NCI-H187 treated with DMSO at 0.1 percent for 48 hours (cell line): ENCODE measurements at regions not wholly inside any gene's neighbourhood (a gene's known extent, or its start where the extent isn't known, plus 50 kb on each side); places are given as distances from the start of the nearest gene placed in this dataset.

ENCODE experiments used
- DNase-seq: peaks from one replicate; lab custom pipeline; 2025; lab: John Stamatoyannopoulos, UW

DNA sequence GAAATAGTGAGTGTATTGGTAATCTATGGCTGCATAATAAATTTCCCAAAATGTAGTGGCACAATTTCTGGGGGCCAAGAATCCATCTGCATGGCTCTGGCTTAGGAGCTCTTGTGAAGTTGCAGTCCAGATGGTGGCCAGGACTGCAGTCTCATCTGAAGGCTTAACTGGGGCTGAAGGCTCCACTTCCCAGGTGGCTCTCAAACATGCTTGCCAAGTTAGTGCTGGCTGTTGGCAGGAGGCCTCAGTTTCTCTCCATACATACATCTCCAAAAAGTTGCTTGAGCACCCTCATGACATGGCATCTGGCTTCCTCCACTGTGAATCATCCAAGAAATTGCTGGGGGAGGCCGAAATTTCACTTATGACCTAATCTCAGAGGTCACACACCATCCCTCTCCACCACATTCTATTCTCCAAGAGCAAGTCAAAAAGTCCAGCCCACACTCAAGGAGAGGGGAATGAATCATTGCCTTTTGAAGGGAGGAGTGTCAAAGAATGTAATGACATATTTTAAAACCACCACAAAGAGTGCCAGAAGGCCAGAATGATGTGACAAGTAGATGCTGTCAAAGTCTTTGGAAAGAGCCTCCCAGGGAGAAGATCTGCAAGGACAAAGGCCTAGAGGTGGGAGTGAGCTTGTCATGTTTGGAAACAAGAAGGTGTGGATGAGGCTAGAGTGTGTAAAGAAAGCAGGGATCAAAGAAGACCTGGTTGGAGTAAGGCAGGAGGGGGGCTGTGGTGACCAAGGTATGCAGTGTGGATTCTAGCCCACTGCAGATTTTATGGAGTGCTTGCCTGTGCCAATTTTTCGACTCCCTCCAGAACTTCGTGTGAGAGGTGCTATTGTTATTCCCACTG is 566.2 kb downstream of the MIAT start:
- no peak for DNase-seq

DNA sequence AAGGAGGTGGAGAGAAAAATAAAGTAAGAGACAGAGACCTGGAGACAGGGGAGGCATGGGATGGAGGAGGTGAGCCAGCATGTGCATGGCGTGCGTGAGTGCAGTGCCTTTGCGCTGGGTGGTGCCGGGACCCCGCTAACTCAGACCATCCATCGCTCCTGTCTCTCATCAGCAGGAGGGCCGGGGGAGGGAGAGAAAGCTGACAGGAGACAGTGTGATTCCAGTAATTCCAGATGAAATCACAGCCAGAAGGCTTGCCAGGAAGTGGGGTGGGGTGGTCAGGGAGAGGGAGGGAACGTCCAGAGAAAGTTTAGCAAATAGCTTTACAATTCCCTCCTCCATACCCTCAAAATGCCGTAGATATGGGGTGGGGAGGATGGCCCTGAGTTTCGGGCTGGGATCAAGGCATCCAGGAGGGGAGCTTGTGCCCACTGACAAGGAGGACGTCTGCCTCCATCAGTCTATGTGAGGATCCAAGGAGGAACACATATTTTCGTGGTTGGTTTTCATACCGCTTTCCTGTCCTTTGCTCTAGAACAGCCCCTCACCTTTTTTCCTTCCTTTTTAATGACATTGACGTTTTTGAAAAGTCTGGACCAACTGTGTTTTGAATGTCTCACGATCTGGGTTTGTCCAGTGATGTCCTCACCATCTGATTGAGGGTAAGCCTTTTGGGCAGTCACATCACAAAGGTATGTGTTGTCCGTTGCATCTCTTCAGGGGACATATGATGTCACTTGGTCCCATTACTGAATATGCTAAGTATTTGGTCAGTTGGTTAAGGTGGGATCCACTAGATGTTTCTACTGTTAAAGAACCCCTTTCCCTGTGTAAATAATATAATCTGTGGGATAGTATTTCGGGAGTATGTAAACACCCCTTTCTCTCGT is 567.3 kb downstream of the MIAT start:
- DNase-seq, result no peak

DNA sequence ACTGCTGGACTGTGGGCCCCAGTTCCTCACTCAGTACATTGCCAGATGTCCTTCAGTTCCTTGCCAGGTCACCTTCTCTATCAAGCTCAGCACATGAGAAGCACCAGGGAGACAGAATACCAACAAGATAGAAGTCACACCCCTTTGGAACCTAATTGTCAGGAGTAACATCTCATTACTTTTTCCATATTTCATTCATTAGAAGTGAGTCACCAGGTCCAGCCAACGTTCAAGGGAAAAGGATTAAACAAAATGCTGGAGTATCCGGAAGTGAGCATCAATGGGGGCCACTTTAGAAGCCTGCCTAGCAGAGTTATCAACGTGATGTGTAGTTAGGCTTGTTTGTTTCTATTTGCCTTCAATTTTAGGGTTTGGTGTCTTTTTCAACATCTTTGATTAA is 569.3 kb downstream of the MIAT start:
- DNase-seq, result no peak

DNA sequence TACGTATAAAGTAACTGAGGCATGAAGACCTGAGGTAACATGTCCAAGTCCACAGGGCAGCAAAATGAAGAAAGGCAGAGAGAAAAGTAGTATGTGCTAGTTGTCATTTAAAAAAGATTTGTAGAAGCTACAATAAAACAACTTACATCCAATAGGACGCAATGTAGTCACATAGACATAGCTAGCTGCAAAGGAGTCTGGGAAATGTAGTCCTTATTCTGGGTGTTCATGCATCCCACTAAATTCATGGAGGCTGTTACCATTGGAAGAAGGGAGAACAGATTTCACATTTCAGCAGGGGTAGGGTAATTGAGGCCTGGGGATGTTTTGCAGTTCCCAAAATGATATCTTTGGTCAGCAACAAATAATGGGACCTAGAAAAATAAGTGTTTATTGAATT is 571.4 kb downstream of the MIAT start:
- no peak for DNase-seq

DNA sequence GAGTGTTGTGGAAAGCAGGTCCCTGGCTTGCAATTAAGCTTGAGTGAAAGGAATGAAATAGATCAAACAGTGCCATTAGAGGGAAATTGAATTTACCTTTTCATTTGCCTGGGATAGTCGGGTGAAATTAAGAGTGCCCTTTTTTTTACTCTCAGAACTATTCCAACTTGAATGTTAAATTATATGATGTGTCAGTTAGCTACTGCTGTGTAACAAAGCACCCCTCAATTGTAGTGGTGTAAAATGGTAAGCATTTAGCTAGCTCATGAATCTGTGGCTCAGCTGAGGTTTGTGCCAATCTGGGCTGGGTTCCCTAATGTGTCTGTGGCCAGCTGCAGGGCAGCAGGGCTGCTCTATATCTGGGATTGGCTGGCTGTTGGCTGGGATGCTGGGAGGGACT is 571.4 kb downstream of the MN1 start:
- DNase-seq, result no peak

DNA sequence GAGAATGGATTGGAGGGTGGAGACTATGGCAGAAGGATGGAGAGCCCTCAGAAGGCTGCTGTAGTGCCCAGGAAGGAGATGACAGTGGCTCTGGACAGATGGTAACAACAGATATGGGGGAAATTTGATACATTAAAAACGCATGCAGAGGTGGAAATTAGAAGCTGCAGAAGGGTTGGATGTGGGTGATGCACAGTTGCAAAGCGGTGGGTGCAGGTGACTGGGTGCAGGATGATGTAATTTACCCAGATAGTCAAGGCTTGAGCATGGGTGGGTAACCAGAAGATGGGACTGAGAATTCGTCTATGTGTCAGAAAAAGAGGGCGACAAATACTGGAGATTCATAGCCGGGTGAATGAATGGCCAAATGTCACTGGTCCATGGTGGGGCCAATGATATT is 570.3 kb downstream of the MN1 start:
- no peak for DNase-seq

DNA sequence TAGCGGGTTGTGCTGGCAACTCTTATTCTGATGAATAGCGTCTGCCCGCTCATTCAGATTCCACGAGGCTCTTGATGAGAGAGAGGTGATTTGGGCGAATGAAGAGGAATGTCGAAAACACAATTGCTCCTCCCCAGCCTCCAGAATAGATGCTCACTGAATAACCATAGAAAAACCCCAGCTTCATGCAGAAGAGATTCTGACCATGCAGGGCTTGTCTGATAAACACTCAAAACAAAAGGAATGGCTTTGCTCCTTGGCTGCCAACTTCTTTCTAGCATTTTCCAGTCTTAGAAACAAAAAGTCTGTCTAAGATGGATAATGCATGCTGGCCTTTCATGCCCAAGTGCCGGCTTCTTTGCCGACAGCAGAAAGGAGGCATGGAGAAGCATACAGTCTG is 569.5 kb downstream of the MN1 start:
- no peak for DNase-seq

DNA sequence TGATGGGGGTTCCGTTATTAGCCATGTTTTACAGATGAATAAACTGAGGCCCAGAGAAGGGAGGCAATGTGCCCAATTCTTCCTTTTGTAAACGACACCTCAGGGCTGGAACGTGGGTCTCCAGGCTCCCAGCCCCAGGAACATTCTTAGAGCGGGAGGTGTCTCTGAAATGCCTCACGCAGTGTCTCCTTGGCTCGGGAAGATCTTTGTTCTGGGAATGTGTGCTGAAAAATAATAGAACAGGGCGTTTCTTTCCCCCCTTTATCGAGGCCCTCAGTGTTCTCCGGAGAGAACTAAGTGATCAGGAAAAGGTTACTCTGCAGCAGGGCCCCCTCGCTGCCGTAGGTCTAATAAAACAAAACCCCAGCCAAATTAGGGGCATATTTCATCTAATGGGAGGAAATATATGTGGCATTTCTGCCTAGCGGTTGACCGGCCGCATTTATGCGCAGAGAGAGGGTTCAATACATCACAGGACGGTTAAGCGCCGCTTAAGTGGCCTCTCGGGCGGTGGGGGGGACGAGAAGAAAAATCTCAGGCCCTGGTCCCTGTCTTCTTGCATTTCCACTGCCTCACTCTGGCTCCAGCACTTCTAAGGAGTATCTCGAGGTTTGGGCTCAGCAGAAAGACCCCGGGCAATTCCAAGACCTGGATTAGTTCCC is 564.3 kb downstream of the MN1 start:
- DNase-seq, result no peak

DNA sequence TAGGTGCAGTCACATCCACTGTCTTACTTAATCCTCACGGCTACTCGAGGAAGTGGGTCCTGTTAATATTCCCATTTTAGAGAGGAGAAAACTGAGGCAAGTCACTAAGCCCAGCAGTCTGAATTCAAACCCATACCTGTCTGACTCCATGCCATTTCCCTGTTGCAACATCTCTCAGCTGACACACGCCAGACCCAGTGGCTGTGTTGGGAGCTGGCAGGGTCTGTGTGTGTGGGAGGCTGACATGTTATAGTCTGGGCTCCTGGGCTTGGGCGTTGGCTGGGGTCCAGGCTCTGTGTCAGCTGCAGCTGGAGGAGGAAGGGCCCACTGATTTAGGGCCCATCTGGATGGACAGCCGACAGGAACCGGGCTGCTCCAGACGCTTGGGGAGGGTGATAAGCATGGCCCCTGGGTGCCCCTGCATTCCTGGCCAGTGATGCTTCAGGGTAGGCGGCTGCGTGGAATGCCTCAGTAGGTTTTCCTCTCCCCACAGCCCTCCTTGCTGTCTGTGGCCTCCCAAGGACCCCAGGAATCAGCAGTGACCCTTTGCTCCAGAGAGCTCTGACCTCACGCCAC is 562.5 kb downstream of the MN1 start:
- no peak for DNase-seq

DNA sequence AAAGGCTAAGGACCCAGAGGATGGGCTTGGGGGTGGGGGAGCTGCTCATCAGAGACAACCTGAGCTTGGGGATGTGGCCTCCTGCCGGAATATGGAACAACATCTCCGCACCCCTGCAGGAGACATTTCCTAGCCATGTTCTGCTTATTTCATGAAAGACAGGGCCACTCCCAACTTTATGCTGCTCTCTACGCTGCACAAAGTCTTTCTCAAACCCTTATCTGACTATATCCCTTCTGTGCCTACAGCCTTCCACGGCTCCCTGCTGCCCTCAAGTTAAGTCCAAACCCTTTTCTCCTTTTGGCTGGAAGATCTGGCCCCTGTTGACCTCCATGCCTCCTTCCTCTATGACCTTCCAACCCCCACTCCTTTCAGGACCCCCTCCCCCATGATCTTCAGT is 562.0 kb downstream of the MN1 start:
- DNase-seq, result no peak

DNA sequence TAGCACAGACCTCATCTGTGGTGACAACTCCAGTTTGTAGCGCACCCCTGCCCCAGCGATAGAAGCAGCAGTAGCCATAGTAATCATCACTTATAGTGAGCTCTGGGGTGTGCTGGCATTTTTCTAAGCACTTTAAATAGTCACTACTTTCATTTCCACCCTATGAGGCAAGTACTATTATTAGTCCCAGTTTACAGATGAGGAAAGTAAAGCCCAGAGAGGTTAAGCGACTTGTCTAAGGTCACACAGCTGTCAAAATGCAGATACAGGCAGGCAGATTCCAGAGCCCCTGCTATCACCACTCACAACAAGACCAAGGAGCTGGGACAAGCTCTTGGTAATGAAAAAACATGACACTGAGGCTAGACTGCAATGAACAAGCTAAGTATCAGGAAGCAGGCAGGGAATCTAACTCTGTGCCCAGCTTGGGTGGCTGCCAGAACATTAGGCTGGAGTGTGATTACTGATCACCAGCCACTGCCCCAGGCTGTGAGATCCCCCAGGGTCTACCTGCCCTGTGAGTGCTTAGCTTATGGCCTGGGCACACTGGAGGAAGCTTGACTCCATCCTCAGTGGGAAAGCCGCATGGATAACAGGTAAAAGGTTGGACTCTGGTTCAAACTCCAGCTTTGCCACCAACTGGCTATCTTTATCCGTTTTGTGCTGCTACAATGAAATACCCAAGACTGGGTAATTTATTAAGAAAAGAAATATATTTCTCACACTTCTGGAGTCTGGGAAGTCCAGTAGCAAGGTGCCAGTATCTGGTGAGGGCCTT is 561.1 kb downstream of the MN1 start:
- no peak for DNase-seq

DNA sequence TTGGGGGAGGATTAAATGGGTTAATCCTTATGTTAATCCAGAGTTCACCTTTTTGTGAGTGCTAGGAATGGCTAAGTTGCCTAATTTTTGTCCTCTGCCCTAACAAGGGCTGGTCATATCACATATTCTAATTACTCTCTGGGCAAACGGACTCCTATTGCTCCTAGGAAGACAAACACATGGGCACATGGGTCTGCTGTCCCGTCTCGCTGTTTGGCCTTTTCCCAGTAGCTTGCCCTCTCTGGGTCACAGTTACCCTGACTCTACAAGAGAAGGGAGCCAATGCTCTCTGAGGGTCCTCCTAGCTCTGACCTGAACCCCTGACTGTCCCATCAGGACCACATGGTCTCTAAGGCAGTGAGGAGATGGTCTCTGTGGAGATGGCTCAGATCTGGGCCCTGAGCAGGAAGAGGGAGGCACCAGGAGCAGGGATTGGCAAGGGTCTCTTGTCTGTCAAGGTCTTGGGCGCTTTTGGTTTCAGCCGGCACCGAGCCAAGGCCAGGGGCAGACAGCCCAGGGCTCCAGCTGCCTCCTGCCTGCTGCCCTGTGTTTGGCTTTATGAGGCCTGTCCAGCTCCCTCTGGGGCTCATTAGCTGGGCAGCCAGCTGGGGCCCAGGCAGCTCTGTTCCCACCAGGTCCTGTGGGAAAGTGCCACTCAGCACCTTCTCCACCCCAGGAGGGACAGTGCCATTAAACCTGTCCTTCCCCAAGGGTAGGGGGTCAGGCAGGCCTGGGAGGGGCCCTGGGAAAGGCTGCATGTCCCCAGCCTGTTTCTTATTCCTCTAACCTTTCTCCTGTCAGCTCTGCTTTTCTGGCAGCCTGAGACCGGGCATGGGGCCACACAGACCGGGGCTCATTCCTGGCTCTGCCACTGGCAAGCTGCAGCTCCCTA is 559.9 kb downstream of the MN1 start:
- DNase-seq, result no peak

DNA sequence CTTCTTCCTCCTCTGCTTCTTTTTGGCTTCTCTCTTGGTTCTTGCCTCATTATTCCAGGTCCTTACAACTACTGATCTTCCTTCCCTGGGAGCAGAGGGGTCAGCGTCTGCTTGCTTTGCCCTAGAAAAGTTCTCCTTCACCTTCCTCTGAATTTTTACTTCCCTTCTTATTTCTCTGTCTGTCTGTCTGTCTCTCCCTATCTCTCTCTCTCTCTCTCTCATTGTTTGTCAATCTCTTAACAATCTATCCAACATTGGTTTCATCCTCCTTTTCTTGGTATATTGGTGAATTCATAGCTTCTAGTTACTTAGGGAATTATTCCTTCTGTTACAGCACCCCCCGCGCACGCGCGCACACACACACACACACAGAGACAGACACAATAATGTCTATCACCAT is 559.1 kb downstream of the MN1 start:
- DNase-seq, result no peak

DNA sequence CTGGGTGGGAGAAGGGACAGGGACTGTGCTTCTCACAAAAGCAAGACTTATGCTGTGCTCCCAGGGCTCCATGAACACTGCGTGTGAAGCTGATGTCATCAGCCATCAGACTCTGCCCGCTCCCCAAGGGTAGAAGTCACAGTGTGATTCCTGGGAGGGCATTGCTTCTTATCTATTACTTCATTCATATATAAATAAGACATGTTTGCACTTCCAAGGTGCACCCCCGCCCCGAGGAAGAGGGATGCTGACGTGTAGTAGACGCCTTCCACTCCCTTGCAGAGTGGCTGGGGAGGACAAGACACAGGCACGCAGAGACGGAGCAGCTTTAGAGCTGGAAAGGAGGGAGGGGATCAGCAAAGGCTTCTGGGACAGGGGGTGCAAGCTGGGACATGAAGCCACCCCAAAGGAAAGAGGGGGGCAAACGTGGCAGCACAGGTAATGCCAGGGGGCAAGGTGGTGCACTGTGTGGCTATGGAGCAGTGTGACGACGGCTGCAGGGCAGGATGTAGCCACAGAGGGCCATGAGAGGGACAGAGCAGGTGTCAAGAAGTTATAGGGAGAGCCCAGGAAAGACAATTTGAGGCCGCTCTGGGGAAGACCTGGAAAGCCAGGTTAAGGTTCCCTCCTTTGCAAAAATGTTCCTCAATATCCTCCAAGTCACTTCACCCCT is 558.5 kb downstream of the MN1 start:
- no peak for DNase-seq

DNA sequence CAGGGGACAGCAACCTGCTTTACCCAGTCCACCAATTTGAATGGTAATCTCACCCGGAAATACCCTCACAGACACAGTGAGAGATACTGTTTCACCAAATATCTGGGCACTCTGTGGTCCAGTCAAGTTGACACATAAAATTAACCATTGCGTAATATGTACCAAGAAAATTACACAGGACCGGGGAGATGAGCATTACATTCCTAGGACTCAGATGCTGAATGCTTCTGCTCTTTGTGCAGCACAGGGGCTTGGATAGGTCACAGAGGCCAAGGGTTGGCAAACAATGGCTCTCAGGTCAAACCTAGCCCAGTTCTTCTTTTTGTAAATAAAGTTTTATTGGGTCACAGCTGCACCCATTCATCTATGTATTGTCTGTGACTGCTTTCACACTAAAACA is 557.2 kb downstream of the MN1 start:
- no peak for DNase-seq

DNA sequence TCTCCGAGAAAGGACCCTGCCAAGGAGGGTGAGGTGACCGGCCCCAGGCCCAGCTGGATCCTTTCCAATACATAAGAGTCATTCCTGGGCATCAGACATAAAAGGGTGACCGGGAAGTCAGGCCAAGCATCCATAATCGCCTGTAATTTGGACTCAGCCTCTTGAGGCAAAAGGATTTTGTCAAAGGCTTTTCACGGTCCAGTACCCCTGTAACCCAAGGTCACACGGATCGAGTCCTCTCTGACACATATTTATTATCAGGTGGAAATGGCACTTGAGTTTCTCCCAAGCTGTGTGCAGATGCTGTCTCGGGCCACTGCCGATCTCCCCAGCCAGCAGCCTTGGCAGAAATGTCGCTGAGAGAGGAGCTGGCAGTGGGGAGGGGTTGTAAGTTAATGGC is 556.5 kb downstream of the MN1 start:
- DNase-seq, result no peak

DNA sequence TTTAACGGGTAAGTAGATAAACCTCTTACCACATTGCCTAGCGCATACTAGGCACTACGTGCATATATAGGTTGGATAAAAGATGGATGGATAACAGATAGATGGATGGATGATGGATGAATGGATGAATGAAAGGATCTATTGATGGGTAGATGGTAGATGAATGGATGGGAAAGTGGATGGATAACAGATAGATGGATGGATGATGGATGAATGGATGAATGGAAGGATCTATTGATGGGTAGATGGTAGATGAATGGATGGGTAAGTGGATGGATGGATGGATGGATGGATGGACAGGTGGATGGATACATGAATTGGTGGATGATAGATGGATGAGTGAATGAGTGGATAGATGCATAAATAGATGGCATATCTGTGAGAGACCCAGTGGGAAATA is 555.0 kb downstream of the MN1 start:
- no peak for DNase-seq

DNA sequence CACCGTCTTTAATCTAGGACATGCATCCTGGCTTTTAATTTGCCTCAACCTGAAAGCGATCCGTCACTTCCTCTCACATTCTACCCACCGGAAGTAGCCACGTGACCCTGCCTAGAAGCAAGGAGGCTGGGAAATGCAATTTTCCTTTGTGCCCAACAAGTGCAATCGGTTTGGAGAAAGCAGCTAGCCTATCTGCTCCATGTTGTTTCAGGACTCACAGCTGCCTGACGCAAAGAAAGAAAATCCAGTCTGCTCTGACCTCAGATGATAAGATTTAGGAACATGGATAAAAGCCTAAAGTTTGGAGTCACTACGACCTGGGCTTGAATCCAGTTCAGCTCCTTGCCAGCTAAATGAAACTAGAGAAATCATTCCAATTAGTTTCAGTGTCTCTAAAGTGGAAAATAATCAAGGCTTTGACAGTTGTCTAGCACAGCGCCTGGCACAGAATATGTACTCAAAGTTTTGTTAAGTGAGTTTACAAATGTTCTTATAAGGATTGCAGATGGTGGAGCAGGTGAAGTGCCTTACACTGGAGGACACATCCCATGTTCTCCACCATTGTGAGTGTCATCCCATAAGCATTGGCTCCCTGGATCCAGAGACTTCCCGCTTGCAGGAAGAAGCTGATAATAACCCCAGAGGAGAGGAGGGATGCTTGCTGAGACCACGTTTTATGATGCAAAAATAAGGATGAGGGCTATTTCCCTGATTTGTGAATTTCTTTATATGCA is 553.7 kb downstream of the MN1 start:
- no peak for DNase-seq

DNA sequence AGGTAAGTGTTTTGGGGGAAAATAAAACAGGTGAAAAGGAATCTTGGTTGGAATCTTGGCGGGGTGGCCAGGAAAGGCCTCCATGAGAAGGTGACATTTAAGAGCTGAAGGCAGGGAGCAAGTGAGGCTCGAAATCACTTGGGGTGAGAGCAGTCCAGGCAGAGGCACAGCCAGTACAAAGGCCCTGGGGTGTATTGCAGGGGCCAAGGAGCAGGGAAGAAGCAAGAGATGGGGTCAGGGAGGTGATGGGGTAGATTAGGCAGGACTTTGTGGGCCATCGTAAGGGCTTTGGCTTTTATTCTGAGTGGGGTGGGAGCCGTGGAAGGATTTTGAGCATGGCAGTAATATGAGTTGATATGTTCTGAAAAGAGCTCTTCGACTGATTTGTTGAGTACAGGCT is 551.1 kb downstream of the MN1 start:
- DNase-seq, result no peak
